A549 (cell line): ENCODE measurements at regions not wholly inside any gene's neighbourhood (a gene's known extent, or its start where the extent isn't known, plus 50 kb on each side); places are given as distances from the start of the nearest gene placed in this dataset.

ENCODE experiments used
- ATAC-seq, 2 experiments: fragments of 200-7000 bp in 1 of 2; fragments of >200 bp in 1 of 2; cut with Nextera tagmentation in 1 of 2; cut with Tn5 transposase in 1 of 2; 3 replicates each; pipeline versions ENCODE4 v1.8.0 to v1.9.1; 2018 to 2020; ENCODE audit warnings: mild to moderate bottlenecking in 1 of 2, moderate library complexity in 1 of 2
- CTCF ChIA-PET: fragments of 300-600 bp; sonication (Branson Sonifier 250); formaldehyde crosslinking; extraction: SDS; loops from one replicate; lab custom pipeline; 2021; ENCODE audit warnings: antibody characterized with exemption, inconsistent platforms; lab: Yijun Ruan, JAX
- POLR2A ChIA-PET: fragments of 350-600 bp; formaldehyde crosslinking; extraction: SDS; loops from one replicate; lab custom pipeline; 2021; ENCODE audit warnings: antibody characterized with exemption, inconsistent platforms; lab: Yijun Ruan, JAX
- DNase-seq, 2 experiments: peaks; one replicate each; pipeline versions ENCODE4 v3.0.0 to v3.0.0-alpha.2; 2011 to 2016; ENCODE audit warnings: low read depth in 1 of 2, low spot score in 1 of 2
- FAIRE-seq: peaks from 2 replicates; lab custom pipeline; 2011; peaks lifted over from hg19 to GRCh38; lab: Jason Lieb, UNC
- H3K27ac ChIP-seq, 2 experiments: fragments of >200 bp; sonication (Bioruptor Twin); formaldehyde crosslinking; 3 replicates each; pipeline ENCODE4 v1.5.1; 2016 to 2017
- H3K4me1 ChIP-seq: fragments of >200 bp; sonication (Bioruptor Twin); formaldehyde crosslinking; 3 replicates; pipeline ENCODE4 v1.6.1; 2016
- H3K4me2 ChIP-seq: fragments of >200 bp; sonication (Bioruptor Twin); formaldehyde crosslinking; 3 replicates; pipeline ENCODE4 v1.6.1; 2016
- H3K4me3 ChIP-seq: fragments of >200 bp; sonication (Bioruptor Twin); formaldehyde crosslinking; 3 replicates; pipeline ENCODE4 v1.5.1; 2016
- H3K9me3 ChIP-seq: fragments of >200 bp; sonication (Bioruptor Twin); formaldehyde crosslinking; 3 replicates; pipeline ENCODE4 v1.6.1; 2016
- CBX8 ChIP-seq: fragments of 200-600 bp; sonication (generic); IDR thresholded peaks from 2 replicates; pipeline ENCODE4 v1.6.1; 2016
- CEBPB ChIP-seq, 2 experiments: fragments of >200 bp in 1 of 2; sonication (Bioruptor Twin) in 1 of 2; formaldehyde crosslinking in 1 of 2; IDR thresholded peaks; 2 replicates each; pipeline ENCODE4 v1.6.1; 2012 to 2016
- CHD4 ChIP-seq: fragments of 200-600 bp; sonication (generic); IDR thresholded peaks from 2 replicates; pipeline ENCODE4 v1.6.1; 2016; ENCODE audit warnings: antibody characterized with exemption, mild to moderate bottlenecking, borderline replicate concordance
- EHF ChIP-seq: fragments of 250-450 bp; sonication (Bioruptor Pico); IDR thresholded peaks from 2 replicates; pipeline ENCODE4 v1.5.0; 2020; ENCODE audit warnings: mild to moderate bottlenecking
- EP300 ChIP-seq, 2 experiments: fragments of >200 bp; sonication (Bioruptor Twin); formaldehyde crosslinking; IDR thresholded peaks; 2 replicates in 1 of 2; 3 replicates in 1 of 2; pipeline ENCODE4 v1.6.1; 2016 to 2017
- ESRRA ChIP-seq: fragments of 150-350 bp; IDR thresholded peaks from 2 replicates; pipeline ENCODE4 v1.6.1; 2014; ENCODE audit warnings: mild to moderate bottlenecking, low read length, borderline replicate concordance
- FOXS1 ChIP-seq: fragments of 250-450 bp; sonication (Bioruptor Pico); IDR thresholded peaks from 2 replicates; pipeline ENCODE4 v1.5.0; 2020; ENCODE audit warnings: mild to moderate bottlenecking, moderate library complexity
- HDAC2 ChIP-seq: fragments of 200-600 bp; sonication (generic); IDR thresholded peaks from 2 replicates; pipeline ENCODE4 v1.6.1; 2016
- HOXA7 ChIP-seq: fragments of 250-450 bp; sonication (Bioruptor Pico); IDR thresholded peaks from 2 replicates; pipeline ENCODE4 v1.5.0; 2020; ENCODE audit warnings: mild to moderate bottlenecking, moderate library complexity
- HOXB13 ChIP-seq: fragments of 250-450 bp; sonication (Bioruptor Pico); IDR thresholded peaks from 2 replicates; pipeline ENCODE4 v1.5.0; 2020; ENCODE audit warnings: low read depth, mild to moderate bottlenecking, moderate library complexity
- HOXB5 ChIP-seq: fragments of 250-450 bp; sonication (Bioruptor Pico); IDR thresholded peaks from 2 replicates; pipeline ENCODE4 v1.5.0; 2020; ENCODE audit warnings: mild to moderate bottlenecking, moderate library complexity
- JUNB ChIP-seq: fragments of >200 bp; sonication (Bioruptor Twin); formaldehyde crosslinking; IDR thresholded peaks from 2 replicates; pipeline ENCODE4 v1.6.1; 2016
- KDM1A ChIP-seq: fragments of 200-600 bp; sonication (generic); IDR thresholded peaks from 2 replicates; pipeline ENCODE4 v1.6.1; 2016; ENCODE audit warnings: low read depth, mild to moderate bottlenecking
- MYC ChIP-seq: IDR thresholded peaks from 2 replicates; pipeline ENCODE4 v1.6.1; 2012; ENCODE audit warnings: mild to moderate bottlenecking, inconsistent platforms, low read length, improper control_type of control experiment, borderline replicate concordance
- NFE2L2 ChIP-seq: fragments of 150-350 bp; conservative IDR thresholded peaks from 2 replicates; pipeline ENCODE4 v1.6.1; 2014; ENCODE audit warnings: low read length
- NPAS2 ChIP-seq: fragments of 250-450 bp; sonication (Bioruptor Pico); IDR thresholded peaks from 2 replicates; pipeline ENCODE4 v1.8.0; 2022; ENCODE audit warnings: mild to moderate bottlenecking, moderate library complexity, borderline replicate concordance
- PHF8 ChIP-seq: fragments of 200-600 bp; sonication (generic); IDR thresholded peaks from 2 replicates; pipeline ENCODE4 v1.6.1; 2016; ENCODE audit warnings: low read depth, mild to moderate bottlenecking, antibody characterized with exemption, moderate library complexity, borderline replicate concordance
- POLR2A ChIP-seq: IDR thresholded peaks from 2 replicates; pipeline ENCODE4 v1.6.1; 2012; ENCODE audit warnings: mild to moderate bottlenecking, low read length
- RARB ChIP-seq: fragments of 250-450 bp; sonication (Bioruptor Pico); IDR thresholded peaks from 2 replicates; pipeline ENCODE4 v1.8.0; 2021; ENCODE audit warnings: mild to moderate bottlenecking, moderate library complexity
- SMC3 ChIP-seq: fragments of >200 bp; sonication (Bioruptor Twin); formaldehyde crosslinking; IDR thresholded peaks from 3 replicates; pipeline ENCODE4 v1.6.1; 2018; ENCODE audit warnings: inconsistent platforms
- TP53 ChIP-seq: fragments of 250-450 bp; sonication (Bioruptor Pico); IDR thresholded peaks from 2 replicates; pipeline ENCODE4 v1.5.0; 2021; ENCODE audit warnings: mild to moderate bottlenecking, moderate library complexity
- ZC3H11A ChIP-seq: fragments of 450-650 bp; IDR thresholded peaks from 2 replicates; pipeline ENCODE4 v1.6.1; 2014; ENCODE audit warnings: antibody characterized with exemption, mild to moderate bottlenecking
- ZNF302 ChIP-seq: fragments of 250-450 bp; sonication (Bioruptor Pico); IDR thresholded peaks from 2 replicates; pipeline ENCODE4 v1.9.0; 2021; ENCODE audit warnings: inconsistent platforms, mild to moderate bottlenecking, moderate library complexity
- ZSCAN20 ChIP-seq: fragments of 250-450 bp; sonication (Bioruptor Pico); IDR thresholded peaks from 2 replicates; pipeline ENCODE4 v1.8.0; 2022; ENCODE audit warnings: mild to moderate bottlenecking, moderate library complexity
- WGBS: methylation state at CpG from one replicate; pipeline ENCODE4 v1.1.6; 2017; ENCODE audit errors: missing lambda C conversion rate; 5-methylcytosine and 5-hydroxymethylcytosine counted together
- TF ChIP-seq, protein P1 (sequence below): fragments of 250-450 bp; sonication (Bioruptor Pico); IDR thresholded peaks from 2 replicates; pipeline ENCODE4 v1.5.0; 2020; ENCODE audit warnings: low read depth, mild to moderate bottlenecking, moderate library complexity
- TF ChIP-seq, protein P2 (sequence below): fragments of >200 bp; sonication (Bioruptor Twin); formaldehyde crosslinking; IDR thresholded peaks from 2 replicates; pipeline ENCODE4 v1.6.1; 2016
- TF ChIP-seq, protein P3 (sequence below): IDR thresholded peaks from 2 replicates; pipeline ENCODE4 v1.6.1; 2012
- TF ChIP-seq, protein P4 (sequence below): fragments of 200-600 bp; sonication (generic); IDR thresholded peaks from 2 replicates; pipeline ENCODE4 v1.6.1; 2016; ENCODE audit warnings: antibody characterized with exemption, mild to moderate bottlenecking, moderate library complexity
- TF ChIP-seq, protein P5 (sequence below): IDR thresholded peaks from 2 replicates; pipeline ENCODE4 v1.6.1; 2012

DNA sequence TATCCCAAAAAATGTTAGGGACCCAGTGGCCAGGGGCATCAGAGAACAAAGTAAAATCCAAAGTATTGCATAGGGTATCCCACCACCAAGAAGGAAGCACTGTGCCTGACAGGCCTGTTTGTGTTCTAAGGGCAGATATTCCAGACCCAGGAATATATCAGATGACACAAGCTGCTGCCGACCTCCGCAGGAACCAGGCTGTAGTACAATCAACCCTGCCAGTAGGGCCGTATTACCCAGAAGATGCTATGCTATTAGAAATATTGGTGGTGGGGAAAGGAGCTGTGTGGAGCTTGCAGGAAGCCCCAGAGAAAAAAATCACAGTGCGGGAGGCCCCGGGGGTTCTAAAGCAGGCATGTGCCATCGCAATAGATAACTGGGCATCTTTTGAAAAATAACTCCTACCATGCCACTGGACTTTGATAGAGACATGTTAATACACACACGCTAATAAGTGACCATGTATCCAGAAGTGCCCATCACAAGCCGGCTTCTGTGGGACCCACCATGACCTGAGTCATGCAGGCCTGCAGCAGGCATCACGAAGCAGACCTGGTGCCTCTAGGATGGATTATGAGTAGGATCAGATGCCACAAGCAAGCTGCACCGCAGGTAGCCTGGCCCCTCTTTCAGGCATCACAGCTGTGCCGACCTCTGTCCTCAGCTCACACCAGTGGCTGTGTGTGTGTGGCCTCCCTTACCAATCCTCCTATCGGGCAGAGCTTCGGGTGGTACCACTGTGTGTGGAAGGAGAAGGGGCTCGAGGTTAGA lies 242.7 kb downstream of the BCL11B start:
- no peak for FAIRE-seq
- CTCF ChIA-PET: interaction anchor here (1.2 kb wide), 1 partner anchor 18 kb away, joined by 3 read pairs; no protein-coding TSS in a partner anchor

DNA sequence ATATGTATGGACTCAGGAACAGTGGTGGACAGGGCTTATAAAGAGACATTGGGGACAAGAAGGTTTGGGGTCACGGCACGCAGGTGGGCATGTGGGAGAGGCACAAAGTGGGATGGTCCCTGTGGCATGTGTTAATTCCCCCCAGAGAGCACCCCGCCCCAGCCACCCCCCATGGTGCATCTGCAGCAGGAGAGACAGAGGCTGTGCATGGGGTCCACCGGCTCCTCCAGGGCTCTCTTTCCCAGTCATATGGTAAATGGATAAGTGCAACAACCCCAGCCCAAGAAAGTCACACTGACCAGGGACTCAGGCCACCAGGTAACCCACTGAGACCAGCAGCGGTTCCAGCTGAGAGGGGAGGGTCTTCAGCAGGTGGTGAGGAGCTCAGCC lies 242.1 kb downstream of the BCL11B start:
- H3K4me2 ChIP-seq: no peak overlapping the region
- WGBS: 23% methylated on average over 5 of the region's 5 CpGs
- POLR2A ChIA-PET: no interaction called here
- FAIRE-seq: no peak
- DNase-seq: no peak
- ATAC-seq: no peak
- peaks cover 3% of the 10 kb centered on the region; the same call in 1 of the 3 replicates for H3K9me3 ChIP-seq
- CTCF ChIA-PET: no interaction called here
- peaks cover under 1% of the 10 kb centered on the region; the same call in 1 of the 3 replicates for H3K4me1 ChIP-seq
- TF ChIP-seq, protein P1, sequence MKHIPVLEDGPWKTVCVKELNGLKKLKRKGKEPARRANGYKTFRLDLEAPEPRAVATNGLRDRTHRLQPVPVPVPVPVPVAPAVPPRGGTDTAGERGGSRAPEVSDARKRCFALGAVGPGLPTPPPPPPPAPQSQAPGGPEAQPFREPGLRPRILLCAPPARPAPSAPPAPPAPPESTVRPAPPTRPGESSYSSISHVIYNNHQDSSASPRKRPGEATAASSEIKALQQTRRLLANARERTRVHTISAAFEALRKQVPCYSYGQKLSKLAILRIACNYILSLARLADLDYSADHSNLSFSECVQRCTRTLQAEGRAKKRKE (CRISPR knock-in tag): no peak
- no peak for TF ChIP-seq ESRRA
- TF ChIP-seq CBX8: no peak
- TF ChIP-seq JUNB: no peak
- TF ChIP-seq, protein P2, sequence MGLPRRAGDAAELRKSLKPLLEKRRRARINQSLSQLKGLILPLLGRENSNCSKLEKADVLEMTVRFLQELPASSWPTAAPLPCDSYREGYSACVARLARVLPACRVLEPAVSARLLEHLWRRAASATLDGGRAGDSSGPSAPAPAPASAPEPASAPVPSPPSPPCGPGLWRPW: no peak
- TF ChIP-seq, protein P3, sequence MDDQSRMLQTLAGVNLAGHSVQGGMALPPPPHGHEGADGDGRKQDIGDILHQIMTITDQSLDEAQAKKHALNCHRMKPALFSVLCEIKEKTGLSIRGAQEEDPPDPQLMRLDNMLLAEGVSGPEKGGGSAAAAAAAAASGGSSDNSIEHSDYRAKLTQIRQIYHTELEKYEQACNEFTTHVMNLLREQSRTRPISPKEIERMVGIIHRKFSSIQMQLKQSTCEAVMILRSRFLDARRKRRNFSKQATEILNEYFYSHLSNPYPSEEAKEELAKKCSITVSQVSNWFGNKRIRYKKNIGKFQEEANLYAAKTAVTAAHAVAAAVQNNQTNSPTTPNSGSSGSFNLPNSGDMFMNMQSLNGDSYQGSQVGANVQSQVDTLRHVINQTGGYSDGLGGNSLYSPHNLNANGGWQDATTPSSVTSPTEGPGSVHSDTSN: no peak
- TF ChIP-seq ZNF302 (CRISPR knock-in tag): no peak
- no peak for TF ChIP-seq KDM1A
- TF ChIP-seq, protein P4, sequence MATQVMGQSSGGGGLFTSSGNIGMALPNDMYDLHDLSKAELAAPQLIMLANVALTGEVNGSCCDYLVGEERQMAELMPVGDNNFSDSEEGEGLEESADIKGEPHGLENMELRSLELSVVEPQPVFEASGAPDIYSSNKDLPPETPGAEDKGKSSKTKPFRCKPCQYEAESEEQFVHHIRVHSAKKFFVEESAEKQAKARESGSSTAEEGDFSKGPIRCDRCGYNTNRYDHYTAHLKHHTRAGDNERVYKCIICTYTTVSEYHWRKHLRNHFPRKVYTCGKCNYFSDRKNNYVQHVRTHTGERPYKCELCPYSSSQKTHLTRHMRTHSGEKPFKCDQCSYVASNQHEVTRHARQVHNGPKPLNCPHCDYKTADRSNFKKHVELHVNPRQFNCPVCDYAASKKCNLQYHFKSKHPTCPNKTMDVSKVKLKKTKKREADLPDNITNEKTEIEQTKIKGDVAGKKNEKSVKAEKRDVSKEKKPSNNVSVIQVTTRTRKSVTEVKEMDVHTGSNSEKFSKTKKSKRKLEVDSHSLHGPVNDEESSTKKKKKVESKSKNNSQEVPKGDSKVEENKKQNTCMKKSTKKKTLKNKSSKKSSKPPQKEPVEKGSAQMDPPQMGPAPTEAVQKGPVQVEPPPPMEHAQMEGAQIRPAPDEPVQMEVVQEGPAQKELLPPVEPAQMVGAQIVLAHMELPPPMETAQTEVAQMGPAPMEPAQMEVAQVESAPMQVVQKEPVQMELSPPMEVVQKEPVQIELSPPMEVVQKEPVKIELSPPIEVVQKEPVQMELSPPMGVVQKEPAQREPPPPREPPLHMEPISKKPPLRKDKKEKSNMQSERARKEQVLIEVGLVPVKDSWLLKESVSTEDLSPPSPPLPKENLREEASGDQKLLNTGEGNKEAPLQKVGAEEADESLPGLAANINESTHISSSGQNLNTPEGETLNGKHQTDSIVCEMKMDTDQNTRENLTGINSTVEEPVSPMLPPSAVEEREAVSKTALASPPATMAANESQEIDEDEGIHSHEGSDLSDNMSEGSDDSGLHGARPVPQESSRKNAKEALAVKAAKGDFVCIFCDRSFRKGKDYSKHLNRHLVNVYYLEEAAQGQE: no peak
- no peak for TF ChIP-seq HOXB5 (CRISPR knock-in tag)
- TF ChIP-seq FOXS1 (CRISPR knock-in tag): no peak
- no peak for TF ChIP-seq EP300 (IDR thresholded peaks at IDR 0.05)
- TF ChIP-seq HOXA7 (CRISPR knock-in tag): no peak
- no peak for TF ChIP-seq ZSCAN20 (CRISPR knock-in tag)
- no peak for TF ChIP-seq CEBPB (IDR thresholded peaks at IDR 0.05)
- TF ChIP-seq, protein P5, sequence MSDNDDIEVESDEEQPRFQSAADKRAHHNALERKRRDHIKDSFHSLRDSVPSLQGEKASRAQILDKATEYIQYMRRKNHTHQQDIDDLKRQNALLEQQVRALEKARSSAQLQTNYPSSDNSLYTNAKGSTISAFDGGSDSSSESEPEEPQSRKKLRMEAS: no peak
- TF ChIP-seq ZC3H11A: no peak
- no peak for TF ChIP-seq SMC3
- TF ChIP-seq MYC: no peak
- H3K4me3 ChIP-seq: no peak overlapping the region
- no peak overlapping the region for H3K27ac ChIP-seq

More for the DNA sequence above, 242.7 kb downstream of the BCL11B start:
- H3K9me3 ChIP-seq: peaks cover 3% of the 10 kb centered on the region; the same call in 1 of the 3 replicates
- TF ChIP-seq HDAC2: no peak
- TF ChIP-seq, protein P4: no peak
- no peak for TF ChIP-seq HOXB13 (CRISPR knock-in tag)
- no peak for TF ChIP-seq HOXB5 (CRISPR knock-in tag)
- TF ChIP-seq ESRRA: no peak
- no peak for TF ChIP-seq CHD4
- TF ChIP-seq CEBPB (IDR thresholded peaks at IDR 0.05): no peak
- TF ChIP-seq EHF (CRISPR knock-in tag): no peak
- no peak for TF ChIP-seq TP53 (CRISPR knock-in tag)
- TF ChIP-seq SMC3: no peak
- no peak for TF ChIP-seq PHF8
- TF ChIP-seq RARB (CRISPR knock-in tag): no peak
- no peak for TF ChIP-seq NPAS2 (CRISPR knock-in tag)
- no peak for TF ChIP-seq ZNF302 (CRISPR knock-in tag)
- TF ChIP-seq NFE2L2: no peak
- no peak for TF ChIP-seq POLR2A
- POLR2A ChIA-PET: no interaction called here
- no peaks in the 10 kb centered on the region for H3K4me1 ChIP-seq
- H3K4me3 ChIP-seq: no peak overlapping the region
- no peak for DNase-seq
- no peak; a peak in 1 of 6 replicates for ATAC-seq
- H3K27ac ChIP-seq: no peak overlapping the region
- 45% methylated on average over 12 of the region's 14 CpGs for WGBS
- no peak overlapping the region for H3K4me2 ChIP-seq
